ENCODE measurements at regions not wholly inside any gene's neighbourhood (a gene's known extent, or its start where the extent isn't known, plus 50 kb on each side); places are given as distances from the start of the nearest gene placed in this dataset.

DNA sequence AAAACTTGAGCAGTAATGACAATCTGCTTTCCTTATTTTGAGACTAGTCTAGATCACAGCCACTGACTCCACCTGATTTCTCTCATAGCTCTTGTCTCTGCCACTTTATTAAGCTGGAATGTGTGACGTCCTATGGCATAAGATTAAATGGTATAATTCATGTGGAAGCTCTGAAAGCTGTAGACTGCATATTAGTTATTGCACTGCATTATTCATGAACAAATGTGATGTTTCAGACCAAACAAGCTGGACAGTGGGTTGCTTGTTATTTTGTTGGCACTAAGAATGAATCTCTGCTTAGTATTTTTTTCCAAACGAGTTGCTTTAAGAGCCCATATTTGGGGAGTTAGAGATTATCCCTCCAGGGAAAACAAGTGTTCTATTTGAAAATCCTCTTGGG, 1218.5 kb downstream of the SUCLG1 start:
- no peak overlapping the region for H3K4me3 Mint-ChIP-seq
- no peaks in the 10 kb centered on the region for H3K9me3 Mint-ChIP-seq
- H3K27ac Mint-ChIP-seq: no peak overlapping the region
- H3K27me3 Mint-ChIP-seq: no peaks in the 10 kb centered on the region
- DNase-seq (ENCODE audit: extremely low spot score, unreplicated experiment): no peak
- TF ChIP-seq, protein P1, sequence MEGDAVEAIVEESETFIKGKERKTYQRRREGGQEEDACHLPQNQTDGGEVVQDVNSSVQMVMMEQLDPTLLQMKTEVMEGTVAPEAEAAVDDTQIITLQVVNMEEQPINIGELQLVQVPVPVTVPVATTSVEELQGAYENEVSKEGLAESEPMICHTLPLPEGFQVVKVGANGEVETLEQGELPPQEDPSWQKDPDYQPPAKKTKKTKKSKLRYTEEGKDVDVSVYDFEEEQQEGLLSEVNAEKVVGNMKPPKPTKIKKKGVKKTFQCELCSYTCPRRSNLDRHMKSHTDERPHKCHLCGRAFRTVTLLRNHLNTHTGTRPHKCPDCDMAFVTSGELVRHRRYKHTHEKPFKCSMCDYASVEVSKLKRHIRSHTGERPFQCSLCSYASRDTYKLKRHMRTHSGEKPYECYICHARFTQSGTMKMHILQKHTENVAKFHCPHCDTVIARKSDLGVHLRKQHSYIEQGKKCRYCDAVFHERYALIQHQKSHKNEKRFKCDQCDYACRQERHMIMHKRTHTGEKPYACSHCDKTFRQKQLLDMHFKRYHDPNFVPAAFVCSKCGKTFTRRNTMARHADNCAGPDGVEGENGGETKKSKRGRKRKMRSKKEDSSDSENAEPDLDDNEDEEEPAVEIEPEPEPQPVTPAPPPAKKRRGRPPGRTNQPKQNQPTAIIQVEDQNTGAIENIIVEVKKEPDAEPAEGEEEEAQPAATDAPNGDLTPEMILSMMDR (conservative IDR thresholded peaks at IDR 0.05): no peak
- H3K4me1 Mint-ChIP-seq (ENCODE audit: unreplicated experiment): no peaks in the 10 kb centered on the region
- H3K36me3 Mint-ChIP-seq: no peaks in the 10 kb centered on the region

DNA sequence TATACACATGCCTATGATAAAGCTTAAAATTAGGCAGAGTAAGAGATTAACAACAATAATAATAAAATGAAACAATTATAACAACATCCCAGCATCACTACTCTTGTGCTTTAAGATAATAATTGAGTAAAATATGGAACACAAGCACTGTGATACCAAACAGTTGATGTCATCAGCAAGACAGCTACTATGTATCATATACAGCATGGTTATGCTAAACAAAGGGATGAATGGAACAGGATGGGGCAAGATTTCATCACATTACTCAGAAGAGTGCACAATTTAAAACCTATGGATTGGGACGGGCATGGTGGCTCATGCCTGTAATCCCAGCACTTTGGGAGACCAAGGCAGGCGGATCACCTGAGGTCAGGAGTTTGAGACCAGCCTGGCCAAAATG, 1221.0 kb downstream of the SUCLG1 start:
- Mint-ChIP-seq H3K4me1 (ENCODE audit: unreplicated experiment) (no peaks in the 10 kb centered on the region), H3K36me3 (no peaks in the 10 kb centered on the region), H3K27me3 (no peaks in the 10 kb centered on the region), H3K9me3 (no peaks in the 10 kb centered on the region), H3K27ac (no peak overlapping the region), H3K4me3 (no peak overlapping the region)
- no peak for DNase-seq (ENCODE audit: extremely low spot score, unreplicated experiment)
- TF ChIP-seq, protein P1 (conservative IDR thresholded peaks at IDR 0.05): no peak

DNA sequence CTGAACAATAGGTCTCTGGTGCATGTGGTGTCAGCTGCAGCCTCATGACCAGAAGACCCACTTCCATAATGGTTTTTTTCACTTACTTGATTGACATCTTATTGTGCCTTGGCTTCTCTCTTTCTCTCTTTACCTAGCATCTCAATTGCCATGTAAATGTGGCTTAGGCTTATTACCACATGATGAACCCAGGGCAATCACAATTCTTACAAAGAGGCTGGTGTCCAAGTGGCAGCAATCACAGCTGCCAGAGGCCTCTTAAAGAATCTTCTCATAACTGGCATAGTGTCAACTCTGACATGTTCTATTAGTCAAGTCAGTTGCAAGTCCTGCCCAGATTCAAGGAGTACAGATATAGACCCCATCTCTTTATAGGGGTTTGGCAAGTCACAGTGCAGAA, 1224.8 kb downstream of the SUCLG1 start:
- Mint-ChIP-seq H3K27me3 (no peaks in the 10 kb centered on the region), H3K4me1 (ENCODE audit: unreplicated experiment) (no peaks in the 10 kb centered on the region), H3K36me3 (no peaks in the 10 kb centered on the region), H3K27ac (no peak overlapping the region), H3K4me3 (no peak overlapping the region), H3K9me3 (no peaks in the 10 kb centered on the region)
- TF ChIP-seq, protein P1 (conservative IDR thresholded peaks at IDR 0.05): no peak
- DNase-seq (ENCODE audit: extremely low spot score, unreplicated experiment): no peak

DNA sequence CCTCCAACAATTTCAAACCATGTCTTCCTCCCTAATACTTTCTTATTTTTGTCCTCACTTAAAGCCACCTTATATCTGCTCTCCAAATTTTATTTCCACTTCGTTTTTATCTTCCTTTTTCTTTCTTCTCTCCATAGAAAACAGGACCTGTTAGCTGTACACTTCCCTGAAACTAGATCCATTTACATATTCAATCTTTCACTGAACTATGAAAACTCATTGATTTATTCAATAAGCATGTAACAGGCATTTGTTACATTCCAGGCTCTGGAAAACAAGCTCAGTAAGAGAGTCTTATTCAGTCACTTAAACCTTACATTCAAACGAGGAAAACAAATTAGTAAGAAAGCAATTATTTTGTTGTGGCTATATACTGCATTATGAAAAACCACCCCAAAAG, 1225.3 kb downstream of the SUCLG1 start:
- H3K27ac Mint-ChIP-seq: no peak overlapping the region
- DNase-seq (ENCODE audit: extremely low spot score, unreplicated experiment): no peak
- no peaks in the 10 kb centered on the region for H3K4me1 Mint-ChIP-seq (ENCODE audit: unreplicated experiment)
- H3K9me3 Mint-ChIP-seq: no peaks in the 10 kb centered on the region
- TF ChIP-seq, protein P1 (conservative IDR thresholded peaks at IDR 0.05): no peak
- H3K27me3 Mint-ChIP-seq: no peaks in the 10 kb centered on the region
- H3K4me3 Mint-ChIP-seq: no peak overlapping the region
- H3K36me3 Mint-ChIP-seq: no peaks in the 10 kb centered on the region

DNA sequence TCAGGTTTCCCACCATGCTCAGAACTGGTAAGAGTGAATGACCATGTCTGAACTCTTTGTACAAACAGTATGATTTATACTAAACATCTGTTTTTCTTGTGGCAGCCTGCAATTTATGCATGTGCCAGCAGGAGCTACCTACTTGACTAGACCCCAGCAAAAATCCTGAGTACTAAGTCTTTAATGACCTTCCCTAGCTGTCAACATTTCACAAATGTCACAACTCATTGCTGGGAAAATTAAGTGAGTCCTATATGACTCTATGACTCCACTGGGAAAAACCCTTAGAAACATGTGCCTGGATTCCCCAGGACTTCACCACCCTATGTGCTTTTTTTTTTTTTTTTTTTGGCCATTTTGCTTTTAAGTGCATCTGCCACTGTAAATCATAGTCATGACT, 1225.8 kb downstream of the SUCLG1 start:
- Mint-ChIP-seq H3K36me3 (no peaks in the 10 kb centered on the region), H3K27ac (no peak overlapping the region), H3K27me3 (no peaks in the 10 kb centered on the region), H3K9me3 (no peaks in the 10 kb centered on the region), H3K4me3 (no peak overlapping the region), H3K4me1 (ENCODE audit: unreplicated experiment) (no peaks in the 10 kb centered on the region)
- TF ChIP-seq, protein P1 (conservative IDR thresholded peaks at IDR 0.05): peak; percentile 33
- DNase-seq (ENCODE audit: extremely low spot score, unreplicated experiment): no peak

DNA sequence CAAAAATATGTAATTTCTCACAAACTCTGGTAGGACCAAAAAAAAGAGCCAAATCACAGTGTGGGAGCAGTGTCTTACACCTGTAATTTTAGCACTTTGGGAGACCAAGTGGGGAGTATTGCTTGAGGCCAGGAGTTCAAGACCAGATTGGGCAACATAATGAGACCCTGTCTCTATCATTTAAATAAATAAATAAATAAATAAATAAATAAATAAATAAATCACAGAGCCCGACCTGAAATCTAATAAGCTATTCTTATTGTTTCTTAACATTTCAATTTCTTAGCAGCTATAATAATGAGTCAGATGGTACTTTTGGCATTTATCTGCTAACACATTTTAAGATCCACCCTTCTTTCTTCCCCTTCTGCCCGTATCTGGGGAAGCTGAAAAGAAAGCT, 1229.6 kb downstream of the SUCLG1 start:
- TF ChIP-seq, protein P1 (conservative IDR thresholded peaks at IDR 0.05): no peak
- Mint-ChIP-seq H3K27ac (no peak overlapping the region), H3K4me3 (no peak overlapping the region), H3K4me1 (ENCODE audit: unreplicated experiment) (no peaks in the 10 kb centered on the region), H3K27me3 (no peaks in the 10 kb centered on the region), H3K9me3 (no peaks in the 10 kb centered on the region), H3K36me3 (no peaks in the 10 kb centered on the region)
- no peak for DNase-seq (ENCODE audit: extremely low spot score, unreplicated experiment)
